Activated naive CD4-positive, alpha-beta T cell treated with anti-CD3 and anti-CD28 coated beads, Interleukin-2, amount 50 U/mL, for 16 hours (primary cell): ENCODE measurements at regions not wholly inside any gene's neighbourhood (a gene's known extent, or its start where the extent isn't known, plus 50 kb on each side); places are given as distances from the start of the nearest gene placed in this dataset.

Source experiments
- DNase-seq: peaks from one replicate; pipeline ENCODE4 v3.0.0-alpha.2; 2020

GRCh38 chr16:51404386-51404785 lies 253.3 kb upstream of the SALL1 start:
- DNase-seq: no peak

GRCh38 chr16:51402785-51403184 lies 251.7 kb upstream of the SALL1 start:
- DNase-seq: no peak

DNA sequence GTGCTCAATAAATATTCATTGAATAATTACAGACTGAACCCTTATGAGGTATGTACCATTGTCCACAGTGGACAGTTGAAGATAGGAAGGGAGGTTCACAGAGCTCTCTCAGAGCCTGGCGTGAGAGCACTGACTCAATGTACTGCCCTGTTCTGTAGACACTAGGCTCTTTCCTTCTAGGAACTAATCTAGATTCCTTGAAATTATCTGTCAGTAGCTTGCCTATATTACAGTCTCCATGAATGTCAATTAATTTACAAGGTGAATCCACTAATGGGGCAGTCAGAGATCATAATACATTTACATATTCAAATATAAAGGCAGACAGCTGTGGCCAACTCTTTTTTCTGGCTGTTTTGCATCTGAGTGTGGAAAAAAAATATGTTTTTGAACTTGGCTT lies 251.2 kb upstream of the SALL1 start:
- DNase-seq: no peak

DNA sequence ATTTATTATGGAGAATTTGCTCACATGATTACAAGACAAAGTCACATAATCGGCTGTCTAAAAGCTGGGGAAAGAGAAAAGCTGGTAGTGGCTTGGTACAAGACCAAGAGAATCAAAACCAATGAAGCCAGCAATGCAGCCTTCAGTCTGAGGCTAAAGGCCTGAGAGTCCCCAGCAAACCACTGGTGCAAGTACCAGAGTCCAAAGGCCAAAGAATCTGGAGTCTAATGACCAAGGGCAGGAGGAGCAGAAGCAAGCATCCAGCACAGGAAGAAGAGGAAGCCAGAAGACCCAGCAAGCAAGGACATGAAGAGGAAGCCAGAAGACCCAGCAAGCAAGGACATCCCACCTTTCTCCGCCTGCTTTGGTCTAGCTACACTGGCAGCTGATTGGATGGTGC lies 250.6 kb upstream of the SALL1 start:
- DNase-seq: no peak

DNA sequence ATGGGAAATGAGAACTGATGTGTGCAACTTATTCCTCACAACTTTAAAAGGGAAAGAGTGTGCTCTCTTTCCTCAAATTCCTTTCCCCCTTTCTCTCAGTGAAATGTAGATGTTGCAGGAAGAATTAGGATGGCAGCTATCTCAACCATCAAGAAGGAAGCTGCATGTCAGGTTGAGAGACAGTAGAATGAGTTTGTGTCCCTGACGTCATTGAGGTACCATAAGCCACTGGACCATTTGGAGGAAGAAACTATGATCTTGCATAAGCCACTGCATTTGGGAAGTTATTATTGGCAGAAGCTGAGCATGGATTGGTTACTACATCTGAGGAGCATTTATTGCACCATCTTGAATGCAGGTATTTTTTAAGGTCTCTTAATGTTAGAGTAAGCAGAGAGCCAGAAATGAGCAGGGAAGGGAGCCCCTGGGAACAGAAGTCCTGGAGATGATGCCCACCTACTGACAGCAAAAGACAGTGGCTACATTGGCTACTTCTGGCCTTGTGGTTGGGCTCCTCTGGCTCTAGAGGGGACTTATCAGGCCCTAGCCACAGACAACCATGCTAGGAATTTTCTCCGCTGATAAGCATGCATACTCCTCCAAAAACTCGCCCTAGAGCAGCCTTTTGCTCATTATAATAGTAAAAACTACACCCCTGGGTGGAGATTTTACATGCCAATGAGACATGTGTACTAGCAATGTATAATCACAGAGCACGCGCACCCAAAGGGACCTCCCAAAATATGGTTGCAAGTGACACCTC lies 249.0 kb upstream of the SALL1 start:
- DNase-seq: no peak

- no peak for DNase-seq
Observed at GRCh38 chr16:51394421-51394820, 243.4 kb upstream of the SALL1 start.

DNA sequence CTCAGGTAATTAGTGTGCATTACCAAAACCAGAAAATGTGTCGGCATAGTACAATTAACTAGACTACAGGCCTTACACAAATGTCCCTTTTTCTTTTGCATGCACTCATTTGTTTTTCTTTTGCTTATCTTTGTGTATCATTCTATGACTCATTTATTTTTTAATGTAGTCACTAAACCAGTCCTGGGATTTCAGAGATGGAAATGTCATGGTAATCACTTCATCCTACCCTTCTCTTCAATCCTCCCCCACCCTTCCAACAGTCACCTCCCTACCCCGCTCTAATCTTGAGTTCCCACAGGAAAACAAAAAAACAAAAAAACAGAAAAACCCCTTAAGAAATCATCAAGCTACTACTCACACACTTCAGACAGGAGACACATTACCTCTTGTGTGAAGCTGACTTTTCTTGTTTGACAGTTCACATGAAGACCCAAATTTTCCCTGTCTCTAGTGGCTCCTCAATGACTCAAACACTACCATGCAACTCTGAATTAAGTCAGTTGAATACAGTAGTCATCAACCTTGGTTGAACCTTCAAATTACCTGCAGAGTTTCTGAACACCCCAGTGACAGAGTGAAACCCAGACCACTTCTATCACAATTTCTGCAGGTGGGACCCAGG lies 242.4 kb upstream of the SALL1 start:
- DNase-seq: no peak

GRCh38 chr16:51392521-51393187 lies 241.6 kb upstream of the SALL1 start:
- no peak for DNase-seq

- no peak for DNase-seq
Observed at GRCh38 chr16:51391798-51392511, 240.9 kb upstream of the SALL1 start.

- no peak for DNase-seq
Observed at GRCh38 chr16:51390877-51391276, 239.8 kb upstream of the SALL1 start.

DNA sequence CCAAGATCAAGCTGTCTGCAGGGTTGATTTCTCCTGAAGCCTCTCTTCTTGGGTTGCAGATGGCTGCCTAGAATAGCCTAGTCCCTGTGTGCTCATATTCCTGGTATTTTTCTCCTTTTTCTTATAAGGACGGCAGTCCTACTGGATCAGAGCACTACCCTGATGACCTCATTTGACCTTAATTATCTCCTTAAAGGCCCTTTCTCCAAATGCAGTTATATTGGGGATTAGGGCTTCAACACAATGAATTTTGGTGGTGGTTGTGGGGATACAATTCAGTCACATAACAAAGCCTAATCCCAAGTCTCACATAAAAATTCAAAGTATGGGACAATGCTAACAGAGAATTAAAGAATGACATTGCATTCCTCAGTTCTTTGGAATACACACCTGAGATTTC lies 238.8 kb upstream of the SALL1 start:
- no peak for DNase-seq

- no peak for DNase-seq
Observed at GRCh38 chr16:51388516-51388951, 237.5 kb upstream of the SALL1 start.

GRCh38 chr16:51383909-51384308 lies 232.8 kb upstream of the SALL1 start:
- DNase-seq: no peak

DNA sequence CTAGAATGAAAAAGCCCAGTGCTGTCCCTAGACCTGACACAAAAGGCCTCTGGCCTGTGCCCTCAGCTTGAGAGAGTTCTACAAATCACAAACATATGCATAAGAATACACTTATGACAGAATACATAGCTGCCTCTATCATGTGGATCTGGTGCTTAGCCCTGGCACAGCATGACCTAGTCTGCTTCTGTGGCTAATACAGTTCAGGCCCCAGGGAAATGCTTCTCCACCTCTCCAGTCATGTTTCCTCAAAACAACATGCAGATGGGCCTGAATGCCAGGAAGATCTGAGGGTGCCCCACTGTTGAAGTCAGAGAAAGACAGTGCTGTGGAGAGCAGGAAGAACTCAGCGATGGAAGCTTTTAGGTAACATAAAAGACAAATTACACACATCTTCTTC lies 231.9 kb upstream of the SALL1 start:
- DNase-seq: no peak

GRCh38 chr16:51382211-51382610 lies 231.1 kb upstream of the SALL1 start:
- DNase-seq: no peak

DNA sequence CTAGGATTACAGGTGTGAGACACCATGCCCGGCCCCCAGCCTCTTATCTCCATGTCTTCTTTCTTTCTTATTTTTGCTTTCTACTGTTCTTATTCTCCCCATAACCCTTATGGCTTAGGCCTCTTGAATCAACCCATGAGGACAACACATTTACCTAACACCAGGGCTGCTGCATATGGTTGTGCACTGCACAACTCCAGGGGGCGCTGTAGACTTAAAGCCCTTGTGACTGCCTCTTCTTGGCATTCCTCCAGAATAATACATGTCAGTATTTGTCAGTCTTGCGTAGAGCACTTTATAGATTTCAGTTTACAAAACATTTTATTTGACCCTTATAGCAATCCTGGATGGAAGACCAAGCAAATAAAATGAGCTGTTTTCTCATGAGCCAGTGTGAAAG lies 225.0 kb upstream of the SALL1 start:
- DNase-seq: no peak

DNA sequence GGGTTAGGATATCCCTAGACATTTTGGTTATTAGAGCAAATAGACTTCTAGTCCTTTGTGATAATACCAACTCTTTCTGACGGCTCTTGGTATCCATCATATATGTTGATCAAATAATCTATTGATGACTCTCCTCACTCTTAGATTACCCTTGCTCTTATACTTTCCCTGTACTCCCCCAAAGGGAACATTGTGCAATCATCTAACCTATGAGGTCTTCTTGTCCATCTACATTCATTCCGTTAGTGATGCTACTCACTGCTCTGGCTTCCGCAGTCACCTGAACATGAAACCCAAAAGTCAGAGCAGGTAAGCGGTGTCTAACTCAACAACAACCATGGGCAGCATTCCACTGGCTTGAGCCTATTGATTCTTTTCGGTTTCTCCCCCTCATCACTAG lies 223.7 kb upstream of the SALL1 start:
- no peak for DNase-seq

DNA sequence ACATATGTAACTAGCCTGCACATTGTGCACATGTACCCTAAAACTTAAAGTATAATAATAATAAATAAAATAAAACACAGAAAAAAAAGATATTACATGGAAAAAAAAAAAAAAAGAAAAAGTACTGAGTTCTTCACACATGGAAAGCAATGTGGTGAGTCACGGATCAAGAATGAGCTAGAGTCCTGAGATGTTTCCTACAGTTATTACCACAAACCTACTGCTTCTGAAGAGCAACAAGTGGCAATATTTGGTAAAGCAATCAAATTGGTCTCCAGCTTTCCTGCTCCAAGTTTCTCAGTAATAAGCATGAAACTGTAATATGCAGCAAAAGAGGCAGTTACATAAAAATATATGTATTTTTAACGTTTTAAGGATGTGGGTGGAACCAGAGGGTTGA lies 223.3 kb upstream of the SALL1 start:
- DNase-seq: no peak

GRCh38 chr16:51365715-51366114 lies 214.6 kb upstream of the SALL1 start:
- DNase-seq: no peak

DNA sequence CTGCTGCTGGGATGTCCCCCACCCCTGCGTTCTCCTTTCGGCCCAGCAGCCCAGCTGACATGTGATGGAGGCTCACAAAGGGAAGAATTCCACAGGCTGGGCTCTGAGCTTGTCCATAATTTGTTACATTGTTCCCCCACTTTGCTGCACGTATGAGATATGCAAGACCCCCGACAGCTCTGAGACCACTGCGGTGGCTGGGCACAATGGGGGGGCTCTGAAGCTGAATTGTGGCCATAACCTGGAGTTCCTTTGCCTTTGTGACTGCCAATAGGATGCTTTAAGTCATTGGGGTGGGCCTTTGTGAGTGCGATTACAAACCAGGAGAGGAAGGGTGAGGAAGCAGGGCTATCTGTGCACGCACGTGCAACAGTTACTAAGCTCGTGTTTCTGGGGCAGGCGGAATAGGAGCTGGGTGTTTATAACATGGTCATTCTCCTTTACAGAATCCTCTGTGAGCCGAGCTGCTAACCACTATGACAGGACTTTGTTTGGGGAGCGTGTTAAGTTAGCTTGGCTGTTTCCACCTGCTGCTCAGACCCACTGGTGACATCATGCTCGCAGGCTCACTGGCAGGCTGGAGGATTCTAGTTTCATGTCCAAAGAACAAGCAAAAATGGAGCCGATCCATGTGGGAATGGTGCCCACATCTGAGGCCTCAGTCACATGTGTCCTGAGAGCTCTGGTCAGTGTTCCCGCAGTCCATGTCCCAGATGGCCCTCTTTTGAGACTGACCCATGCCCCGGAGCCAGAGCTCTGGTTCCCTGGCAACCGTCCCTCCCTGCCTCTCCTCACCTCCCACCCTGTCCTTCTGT lies 208.3 kb upstream of the SALL1 start:
- no peak for DNase-seq

DNA sequence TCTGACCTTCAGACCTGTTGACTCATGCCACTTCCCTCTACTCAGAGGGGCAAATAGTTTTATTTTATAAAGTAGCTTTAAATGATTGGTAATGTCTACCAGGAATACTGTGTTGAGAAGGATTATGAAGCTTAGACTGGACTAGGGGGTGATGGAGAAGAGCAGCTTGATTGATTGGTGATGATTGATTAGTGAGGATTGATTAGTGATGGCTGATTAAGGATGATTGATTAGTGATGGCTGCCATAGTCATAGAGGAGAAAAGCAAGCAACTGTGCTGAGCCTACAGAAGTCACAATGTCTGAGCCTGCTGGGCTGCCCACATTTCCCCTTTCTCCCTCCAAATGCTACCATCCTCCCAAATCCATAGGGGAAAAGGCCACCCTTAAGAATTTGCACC lies 206.8 kb upstream of the SALL1 start:
- no peak for DNase-seq

DNA sequence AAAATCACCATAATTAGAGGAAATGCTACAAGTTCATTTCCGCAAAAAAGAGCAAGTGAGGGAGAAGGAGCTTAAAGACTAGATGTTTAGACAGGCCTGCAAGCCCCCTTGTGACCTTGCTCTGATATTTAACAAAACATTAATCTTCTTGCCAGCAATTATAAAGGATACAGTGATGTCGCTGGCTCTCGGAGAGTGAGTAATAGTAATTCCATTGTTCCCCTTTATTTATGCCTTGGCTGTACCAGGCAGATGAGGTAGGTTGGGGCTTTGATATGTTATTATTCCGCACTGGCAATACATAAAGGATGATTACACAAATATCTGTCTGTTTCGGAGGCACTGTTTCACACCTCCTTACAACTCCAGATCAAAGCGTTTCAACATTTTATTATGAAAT lies 204.8 kb upstream of the SALL1 start:
- no peak for DNase-seq

DNA sequence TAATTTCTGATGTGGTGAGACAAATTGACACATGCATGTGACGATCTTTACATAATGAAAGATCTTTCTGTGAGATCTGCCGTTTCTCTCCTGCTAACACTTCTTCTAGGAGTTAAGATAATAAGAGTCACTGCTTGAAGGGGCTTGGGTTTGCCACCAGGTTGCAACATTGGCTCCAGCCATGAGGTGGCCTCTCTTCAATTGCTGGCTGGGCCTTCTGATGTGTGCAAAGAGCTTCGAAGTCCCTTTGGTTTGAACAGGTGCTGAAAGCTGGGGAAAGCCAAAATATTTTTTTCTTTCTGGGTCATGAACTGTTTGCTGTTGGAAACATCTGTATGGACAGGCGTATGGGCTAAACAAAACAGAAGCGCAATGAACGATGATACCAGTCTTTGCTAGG lies 204.1 kb upstream of the SALL1 start:
- DNase-seq: no peak
